Astrocyte (in vitro differentiated cells and primary cell): ENCODE measurements at regions not wholly inside any gene's neighbourhood (a gene's known extent, or its start where the extent isn't known, plus 50 kb on each side); places are given as distances from the start of the nearest gene placed in this dataset.

Experiments used
- DNase-seq: peaks from one replicate; pipeline ENCODE4 v3.0.0-alpha.2; 2010; ENCODE audit warnings: low read depth
- FAIRE-seq: peaks from 2 replicates; lab custom pipeline; 2011; peaks lifted over from hg19 to GRCh38; lab: Jason Lieb, UNC
- H2AFZ ChIP-seq: 2 replicates; pipeline ENCODE4 v1.6.0; 2012; ENCODE audit warnings: low read depth, low read length, inconsistent platforms
- H3K27ac ChIP-seq: 2 replicates; pipeline ENCODE4 v1.5.1; 2011; ENCODE audit warnings: low read depth, low read length, inconsistent platforms
- H3K27me3 ChIP-seq: 2 replicates; pipeline ENCODE4 v1.6.0; 2011; ENCODE audit warnings: low read length, inconsistent platforms; ENCODE audit not compliant: insufficient read depth
- H3K36me3 ChIP-seq: 2 replicates; pipeline ENCODE4 v1.5.1; 2011; ENCODE audit warnings: low read length, inconsistent platforms; ENCODE audit not compliant: insufficient read depth
- H3K4me1 ChIP-seq: 2 replicates; pipeline ENCODE4 v1.5.1; 2011; ENCODE audit warnings: low read length, inconsistent platforms; ENCODE audit not compliant: insufficient read depth
- H3K4me2 ChIP-seq: 2 replicates; pipeline ENCODE4 v1.6.0; 2012; ENCODE audit warnings: low read length, inconsistent platforms
- H3K4me3 ChIP-seq: 2 replicates; pipeline ENCODE4 v1.5.1; 2011; ENCODE audit warnings: low read depth, mild to moderate bottlenecking, low read length, inconsistent platforms; ENCODE audit not compliant: insufficient read depth
- H3K79me2 ChIP-seq: 2 replicates; pipeline ENCODE4 v1.6.0; 2012; ENCODE audit warnings: mild to moderate bottlenecking, low read length, inconsistent platforms; ENCODE audit not compliant: insufficient read depth
- H3K9ac ChIP-seq: 2 replicates; pipeline ENCODE4 v1.6.0; 2012; ENCODE audit warnings: mild to moderate bottlenecking, low read length, inconsistent platforms
- H3K9me3 ChIP-seq: 2 replicates; pipeline ENCODE4 v1.5.1; 2012; ENCODE audit warnings: low read depth, mild to moderate bottlenecking, low read length, inconsistent platforms; ENCODE audit not compliant: insufficient read depth
- H4K20me1 ChIP-seq: 2 replicates; pipeline ENCODE4 v1.6.0; 2012; ENCODE audit warnings: low read length, inconsistent platforms; ENCODE audit not compliant: insufficient read depth
- H3K27ac Mint-ChIP-seq: one replicate; pipeline ENCODE4 v1.8.0; 2021; ENCODE audit warnings: mild to moderate bottlenecking, mixed read lengths; ENCODE audit not compliant: unreplicated experiment
- H3K27me3 Mint-ChIP-seq: one replicate; pipeline ENCODE4 v1.8.0; 2021; ENCODE audit warnings: low read depth, mixed read lengths; ENCODE audit not compliant: unreplicated experiment
- H3K36me3 Mint-ChIP-seq: one replicate; pipeline ENCODE4 v1.8.0; 2021; ENCODE audit warnings: low read depth, mixed read lengths; ENCODE audit not compliant: unreplicated experiment
- H3K4me1 Mint-ChIP-seq: one replicate; pipeline ENCODE4 v1.8.0; 2021; ENCODE audit warnings: low read depth, mixed read lengths; ENCODE audit not compliant: unreplicated experiment
- H3K4me3 Mint-ChIP-seq: one replicate; pipeline ENCODE4 v1.8.0; 2021; ENCODE audit warnings: mild to moderate bottlenecking, moderate library complexity, mixed read lengths; ENCODE audit not compliant: unreplicated experiment
- H3K9me3 Mint-ChIP-seq: one replicate; pipeline ENCODE4 v1.8.0; 2021; ENCODE audit warnings: mild to moderate bottlenecking, mixed read lengths; ENCODE audit not compliant: unreplicated experiment
- EZH2 ChIP-seq: IDR thresholded peaks from 2 replicates; pipeline ENCODE4 v1.6.1; 2012; ENCODE audit warnings: mild to moderate bottlenecking, low read length, inconsistent platforms; ENCODE audit not compliant: insufficient read depth
- TF ChIP-seq, protein P1 (sequence below): IDR thresholded peaks from 2 replicates; pipeline ENCODE4 v1.5.1; 2011; ENCODE audit warnings: low read depth, mild to moderate bottlenecking, inconsistent platforms, low read length, moderate library complexity; ENCODE audit not compliant: insufficient read depth

DNA sequence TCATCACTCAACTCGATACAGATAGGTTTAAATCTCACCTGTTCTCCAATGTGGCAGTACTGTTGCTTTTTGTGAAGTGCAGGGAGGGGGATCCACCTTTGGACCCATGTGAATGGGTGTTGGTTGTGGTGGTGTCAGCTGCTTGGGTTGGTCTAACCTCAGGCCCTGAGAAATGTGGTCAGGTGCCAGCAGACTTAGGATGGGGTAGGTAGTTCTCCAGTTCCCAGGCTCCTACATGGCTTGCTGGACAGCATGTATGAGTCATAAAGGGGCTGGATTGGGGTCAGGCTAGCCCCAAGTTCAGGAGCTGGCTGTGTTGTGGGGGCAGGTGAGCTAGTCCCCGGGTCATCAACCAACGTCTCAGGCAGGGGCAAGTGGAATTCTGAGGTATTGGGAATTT lies 472.6 kb upstream of the CNTNAP2 start:
- FAIRE-seq (no peak), DNase-seq (no peak)
- Histone ChIP-seq H3K27me3 (no peaks in the 10 kb centered on the region), H3K36me3 (no peaks in the 10 kb centered on the region), H3K79me2 (no peaks in the 10 kb centered on the region), H3K9me3 (peaks cover 12% of the 10 kb centered on the region), H3K4me2 (no peak overlapping the region), H2AFZ (no peak overlapping the region), H3K4me1 (no peaks in the 10 kb centered on the region), H3K27ac (no peak overlapping the region), H3K9ac (no peak overlapping the region), H3K4me3 (no peak overlapping the region), H4K20me1 (no peaks in the 10 kb centered on the region)
- Mint-ChIP-seq H3K27ac (no peak overlapping the region), H3K9me3 (peaks cover 5% of the 10 kb centered on the region), H3K27me3 (no peaks in the 10 kb centered on the region), H3K36me3 (no peaks in the 10 kb centered on the region), H3K4me1 (no peaks in the 10 kb centered on the region), H3K4me3 (no peak overlapping the region)
- TF ChIP-seq EZH2, result no peak
- TF ChIP-seq, protein P1, sequence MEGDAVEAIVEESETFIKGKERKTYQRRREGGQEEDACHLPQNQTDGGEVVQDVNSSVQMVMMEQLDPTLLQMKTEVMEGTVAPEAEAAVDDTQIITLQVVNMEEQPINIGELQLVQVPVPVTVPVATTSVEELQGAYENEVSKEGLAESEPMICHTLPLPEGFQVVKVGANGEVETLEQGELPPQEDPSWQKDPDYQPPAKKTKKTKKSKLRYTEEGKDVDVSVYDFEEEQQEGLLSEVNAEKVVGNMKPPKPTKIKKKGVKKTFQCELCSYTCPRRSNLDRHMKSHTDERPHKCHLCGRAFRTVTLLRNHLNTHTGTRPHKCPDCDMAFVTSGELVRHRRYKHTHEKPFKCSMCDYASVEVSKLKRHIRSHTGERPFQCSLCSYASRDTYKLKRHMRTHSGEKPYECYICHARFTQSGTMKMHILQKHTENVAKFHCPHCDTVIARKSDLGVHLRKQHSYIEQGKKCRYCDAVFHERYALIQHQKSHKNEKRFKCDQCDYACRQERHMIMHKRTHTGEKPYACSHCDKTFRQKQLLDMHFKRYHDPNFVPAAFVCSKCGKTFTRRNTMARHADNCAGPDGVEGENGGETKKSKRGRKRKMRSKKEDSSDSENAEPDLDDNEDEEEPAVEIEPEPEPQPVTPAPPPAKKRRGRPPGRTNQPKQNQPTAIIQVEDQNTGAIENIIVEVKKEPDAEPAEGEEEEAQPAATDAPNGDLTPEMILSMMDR, result no peak

DNA sequence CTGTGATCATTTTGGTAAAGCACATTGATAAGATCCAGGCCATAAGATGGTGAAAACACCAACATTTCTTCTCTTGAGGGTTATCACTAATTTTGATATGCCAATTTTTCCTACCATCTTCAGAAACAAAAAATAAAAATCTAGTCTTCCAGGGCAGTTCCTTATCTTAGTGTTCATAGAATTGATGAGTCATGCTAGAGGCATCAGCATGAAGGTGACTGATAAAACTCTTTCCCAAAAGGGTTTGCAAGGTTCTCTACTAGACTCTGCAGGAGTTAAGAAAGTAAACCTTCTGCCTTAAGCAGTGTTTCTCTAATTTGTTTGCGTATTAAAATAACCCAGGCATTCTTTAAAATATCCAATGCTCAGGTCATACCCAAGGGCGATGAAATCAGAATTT lies 483.1 kb upstream of the CNTNAP2 start:
- no peak overlapping the region for H3K27ac Mint-ChIP-seq
- peaks cover 4% of the 10 kb centered on the region for H3K9me3 Mint-ChIP-seq
- FAIRE-seq (no peak), DNase-seq (no peak)
- Histone ChIP-seq H3K36me3 (no peaks in the 10 kb centered on the region), H3K9me3 (peaks cover 5% of the 10 kb centered on the region), H3K27me3 (no peaks in the 10 kb centered on the region), H4K20me1 (no peaks in the 10 kb centered on the region), H3K4me1 (no peaks in the 10 kb centered on the region), H3K4me3 (no peak overlapping the region), H2AFZ (no peak overlapping the region), H3K9ac (no peak overlapping the region), H3K4me2 (no peak overlapping the region), H3K79me2 (no peaks in the 10 kb centered on the region), H3K27ac (no peak overlapping the region)
- no peak overlapping the region for H3K4me3 Mint-ChIP-seq
- no peaks in the 10 kb centered on the region for H3K36me3 Mint-ChIP-seq
- H3K4me1 Mint-ChIP-seq, result no peaks in the 10 kb centered on the region
- H3K27me3 Mint-ChIP-seq, result no peaks in the 10 kb centered on the region
- TF ChIP-seq, protein P1, result no peak
- TF ChIP-seq EZH2, result no peak

DNA sequence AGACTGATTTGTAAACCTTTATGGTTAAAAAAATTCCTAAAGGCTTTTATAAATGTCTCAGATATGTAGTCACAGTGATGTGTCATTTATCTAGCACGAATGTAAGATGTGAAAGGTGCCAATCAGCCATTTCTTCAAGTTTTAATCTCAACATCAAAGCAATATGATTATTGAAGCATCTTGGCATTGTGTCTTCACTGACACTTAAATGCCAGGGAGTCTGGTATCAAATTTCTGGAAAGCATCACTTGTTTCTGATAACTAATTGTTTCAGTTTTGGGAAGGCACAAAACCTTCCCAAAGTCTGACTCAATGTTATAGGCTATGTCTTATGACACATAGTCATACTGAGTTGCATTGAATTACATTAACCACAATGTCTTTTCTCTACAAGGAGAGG lies 492.0 kb upstream of the CNTNAP2 start:
- Histone ChIP-seq H3K9me3 (peaks cover 7% of the 10 kb centered on the region), H3K36me3 (no peaks in the 10 kb centered on the region), H3K4me3 (no peak overlapping the region), H3K9ac (no peak overlapping the region), H3K4me1 (no peaks in the 10 kb centered on the region), H3K27me3 (no peaks in the 10 kb centered on the region), H3K4me2 (no peak overlapping the region), H3K79me2 (no peaks in the 10 kb centered on the region), H4K20me1 (no peaks in the 10 kb centered on the region), H2AFZ (no peak overlapping the region), H3K27ac (no peak overlapping the region)
- Mint-ChIP-seq H3K27ac (no peak overlapping the region), H3K27me3 (no peaks in the 10 kb centered on the region), H3K36me3 (no peaks in the 10 kb centered on the region), H3K4me3 (no peak overlapping the region), H3K9me3 (no peaks in the 10 kb centered on the region), H3K4me1 (no peaks in the 10 kb centered on the region)
- no peak for FAIRE-seq
- no peak for DNase-seq
- no peak for TF ChIP-seq EZH2
- TF ChIP-seq, protein P1, result no peak
